RKO (cell line): ENCODE measurements at regions not wholly inside any gene's neighbourhood (a gene's known extent, or its start where the extent isn't known, plus 50 kb on each side); places are given as distances from the start of the nearest gene placed in this dataset.
"Not testable (repeated sequence)": the region's sequence is repeated elsewhere in the genome, so short reads cannot be mapped to it uniquely, and the experiment has no call there.

Experiments used
- DNase-seq: peaks from one replicate; pipeline ENCODE4 v3.0.0-alpha.2; 2016; ENCODE audit warnings: low spot score

DNA sequence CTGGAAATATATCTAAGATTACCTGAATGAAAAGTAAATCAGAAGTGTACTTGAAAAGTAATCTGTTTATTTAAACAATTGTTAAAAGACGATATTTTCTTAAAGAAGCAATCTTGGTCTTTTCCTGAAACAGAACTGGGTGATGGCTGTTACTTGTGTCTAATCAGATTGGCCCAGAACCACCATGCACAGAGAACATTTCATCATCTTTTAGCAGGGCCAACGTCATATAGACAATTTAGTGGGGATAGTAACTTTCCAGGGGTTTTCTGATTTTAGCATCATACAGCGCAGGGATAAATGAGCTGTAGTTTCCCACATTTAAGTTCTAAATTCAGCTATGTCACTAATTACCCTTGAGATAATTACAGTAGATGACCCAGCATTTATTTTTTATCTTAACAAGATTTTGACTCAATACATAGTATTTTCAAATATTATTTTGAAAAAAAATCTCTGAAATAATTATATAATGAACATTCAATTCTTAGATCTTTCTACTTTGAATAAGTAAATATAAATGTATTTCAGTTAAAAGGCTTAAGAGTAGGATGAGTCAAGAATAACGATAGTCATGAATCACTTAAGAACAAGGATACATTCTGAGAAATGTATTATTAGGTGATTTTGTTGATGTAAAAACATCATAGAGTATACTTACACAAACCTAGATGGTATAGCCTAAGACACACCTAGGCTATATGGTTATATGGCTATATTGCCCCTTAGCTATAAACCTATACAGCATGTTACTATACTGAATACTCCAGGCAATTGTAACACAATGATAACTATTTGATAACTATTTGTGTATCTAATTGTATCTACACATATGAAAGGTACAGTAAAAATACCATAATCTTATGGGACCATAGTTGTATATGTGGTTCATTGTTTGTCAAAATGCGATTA, 103.8 kb upstream of the MME start:
- no peak for DNase-seq

DNA sequence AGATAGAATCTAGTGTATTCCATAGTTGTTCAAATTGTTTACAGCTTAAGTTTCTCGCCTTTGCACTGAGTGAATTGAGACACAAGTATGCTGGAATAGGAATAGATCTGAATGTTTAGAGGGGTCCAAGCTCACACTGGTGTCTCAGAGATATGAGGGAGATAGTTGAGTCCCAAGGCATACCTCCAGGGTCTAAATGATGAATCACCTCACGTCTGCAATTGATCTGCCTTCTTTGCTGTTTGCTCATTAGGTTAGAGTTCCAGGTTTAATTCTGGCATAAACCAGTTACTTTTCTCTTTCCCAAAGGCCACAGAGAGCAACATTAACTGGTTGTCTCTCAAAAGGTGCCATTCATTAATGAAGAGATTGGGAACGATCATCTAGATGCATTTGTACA, 106.3 kb upstream of the MME start:
- DNase-seq, result no peak

DNA sequence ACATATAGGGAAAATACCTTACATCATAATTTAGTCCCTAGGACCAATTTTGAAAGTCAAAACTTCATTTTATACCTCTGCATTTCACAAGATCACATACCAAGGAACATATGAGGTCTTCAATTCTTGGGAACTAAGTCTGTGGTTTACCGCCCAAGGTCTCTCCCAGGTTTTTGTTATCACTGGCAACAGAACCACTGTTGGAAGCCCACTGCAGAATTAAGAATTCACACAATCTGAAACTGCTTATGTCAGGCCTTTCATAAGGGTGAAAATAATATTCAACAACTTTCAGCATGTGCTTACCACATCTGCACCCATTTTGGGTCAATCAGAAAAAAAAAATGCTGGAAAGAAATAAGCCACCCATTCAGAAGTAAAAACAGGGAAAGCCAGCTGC, 107.2 kb upstream of the MME start:
- DNase-seq, result no peak

DNA sequence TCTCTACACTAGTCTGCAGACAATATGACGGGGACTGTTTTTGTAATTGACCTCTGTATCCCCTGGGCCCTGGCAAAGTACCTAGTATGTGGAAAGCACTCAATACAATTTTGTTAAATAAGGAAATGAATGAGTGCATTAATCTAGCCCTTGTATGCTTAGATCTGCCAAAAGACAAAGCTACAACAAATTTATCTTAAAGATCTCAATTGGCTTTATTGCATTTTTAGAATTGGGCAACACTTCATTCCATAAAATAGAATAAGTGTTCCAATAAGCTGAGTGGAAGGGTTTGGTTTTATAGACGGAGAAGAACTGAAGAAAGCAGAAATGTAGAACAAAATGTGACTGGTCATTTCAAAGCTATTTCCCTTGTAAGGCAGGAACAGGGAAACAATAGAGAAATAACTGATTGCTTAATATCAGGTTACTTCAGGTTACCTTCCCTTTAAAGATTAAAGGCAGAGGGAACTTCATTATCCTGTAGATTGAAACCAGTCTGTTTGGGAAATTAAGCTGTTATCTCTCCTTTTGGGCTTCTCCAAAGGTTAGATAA, 108.3 kb upstream of the MME start:
- DNase-seq, result no peak

DNA sequence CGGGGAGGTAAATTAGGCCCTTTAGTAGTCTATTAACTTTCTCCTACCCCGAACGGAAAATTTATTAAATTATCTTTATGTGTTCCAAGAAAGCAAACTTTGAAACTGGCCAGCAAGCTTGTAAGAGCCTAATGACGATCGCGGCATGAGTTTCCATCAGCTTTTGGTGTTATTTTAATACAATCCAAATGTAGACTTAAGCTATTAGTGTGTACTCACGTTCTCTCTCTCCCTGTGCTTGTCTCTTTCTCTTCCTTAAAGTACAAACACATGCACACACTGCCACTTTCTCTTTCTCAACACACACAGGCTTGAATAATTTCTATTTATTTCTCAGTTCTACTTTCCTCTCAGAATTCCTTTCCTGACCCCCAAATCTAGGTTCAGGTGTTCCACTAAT, 108.8 kb upstream of the MME start:
- no peak for DNase-seq

DNA sequence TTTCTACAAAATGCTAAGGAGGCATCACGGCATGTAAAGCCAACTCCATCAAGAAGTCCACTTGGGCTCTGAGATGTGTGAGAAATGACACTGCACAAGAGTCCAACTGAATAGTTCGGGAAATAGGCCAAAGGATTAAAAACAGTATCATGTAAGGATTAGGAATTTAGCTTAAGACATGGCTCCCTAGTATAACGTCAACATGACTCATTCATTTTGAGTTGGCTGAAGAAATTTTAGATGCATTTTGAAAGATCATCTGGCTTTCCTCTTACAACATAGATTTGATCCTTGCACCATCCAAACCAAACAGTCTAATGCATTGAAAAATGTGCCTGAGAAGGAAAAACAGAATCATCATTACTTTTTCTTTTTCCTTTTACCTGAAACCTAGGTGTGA, 109.3 kb upstream of the MME start:
- no peak for DNase-seq

DNA sequence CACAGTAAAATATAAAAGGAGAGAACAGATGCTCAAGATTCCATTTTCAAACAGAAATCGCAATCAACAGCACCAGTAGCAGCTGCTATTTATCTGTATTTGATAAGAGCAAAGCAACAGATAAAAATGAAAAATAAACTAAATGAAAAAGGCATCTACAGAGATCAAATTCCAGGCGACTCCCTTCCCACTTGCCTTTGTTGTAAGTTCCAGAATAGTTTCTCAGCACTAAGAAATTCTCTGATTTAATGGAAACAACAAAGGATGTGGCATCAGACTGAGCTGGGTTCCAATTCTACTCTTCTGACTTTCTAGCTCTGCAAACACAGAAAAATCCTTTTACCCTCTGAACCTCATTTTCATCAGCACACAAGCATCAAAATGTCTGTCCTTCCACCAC, 110.8 kb upstream of the MME start:
- DNase-seq, result no peak

DNA sequence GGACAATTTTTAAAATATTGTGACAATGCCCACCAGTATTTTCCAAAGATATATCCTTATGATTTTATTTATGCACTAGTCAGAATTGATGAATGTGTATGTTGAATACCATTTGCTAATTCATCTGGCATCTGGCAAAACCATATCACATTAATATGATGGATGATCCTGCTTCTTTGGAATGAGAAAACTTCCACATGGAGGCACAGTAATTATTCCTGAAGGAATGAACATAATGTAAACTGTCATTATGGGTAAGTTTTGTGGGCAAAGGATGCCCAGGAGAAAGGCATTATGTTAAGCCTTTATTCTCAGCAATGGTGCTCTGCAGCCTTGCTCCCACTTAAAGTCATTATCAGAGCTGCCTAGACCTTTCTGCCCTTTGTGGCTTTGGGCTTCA, 113.0 kb upstream of the MME start:
- no peak for DNase-seq

DNA sequence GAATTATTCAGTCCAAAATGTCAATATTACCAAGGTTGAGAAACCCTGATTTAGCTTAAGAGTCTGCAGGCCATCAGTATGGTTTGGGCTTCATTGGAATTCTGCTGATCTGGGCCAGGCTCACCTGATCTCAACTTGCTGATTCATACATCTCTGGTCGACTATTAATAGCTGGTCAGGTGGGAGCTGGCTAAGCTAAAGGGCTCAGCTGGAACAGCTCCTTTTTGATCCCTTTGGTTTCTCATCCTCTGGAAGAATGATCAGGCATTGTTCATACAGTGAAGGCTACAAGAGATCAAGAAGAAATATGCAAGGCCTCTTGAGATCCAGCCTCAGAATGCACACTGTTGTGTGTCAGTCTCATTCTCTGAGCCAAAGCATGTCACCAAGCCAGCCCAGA, 123.3 kb upstream of the MME start:
- DNase-seq, result no peak

DNA sequence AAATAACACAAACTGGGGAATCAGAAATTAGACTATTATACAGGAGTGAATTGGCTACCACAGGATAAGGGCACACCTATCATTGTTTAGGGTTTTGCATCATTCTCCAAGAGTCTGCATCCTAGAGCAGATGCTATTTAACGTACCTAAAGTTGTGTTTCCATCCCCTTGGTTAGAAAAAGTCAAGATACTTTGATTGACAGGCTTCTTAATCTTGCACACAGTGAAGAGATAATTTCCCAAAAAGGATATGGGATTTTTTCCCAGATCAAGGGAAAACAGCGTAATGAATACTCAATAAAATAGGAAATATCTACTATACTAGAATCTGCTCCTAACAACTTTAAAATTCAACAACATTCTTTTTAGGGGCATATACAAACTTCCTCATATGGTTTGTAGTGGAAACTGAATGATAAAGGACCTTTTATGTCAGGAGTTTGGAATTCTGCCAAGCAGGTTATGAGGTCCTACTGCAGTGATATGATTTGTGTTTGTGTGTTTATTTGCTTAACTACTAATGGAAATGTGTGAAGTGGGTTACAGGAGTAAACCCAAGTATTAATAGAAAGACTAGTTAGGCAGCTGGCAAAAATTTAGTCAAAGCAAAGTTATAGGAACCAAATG, 124.1 kb upstream of the MME start:
- DNase-seq, result no peak

DNA sequence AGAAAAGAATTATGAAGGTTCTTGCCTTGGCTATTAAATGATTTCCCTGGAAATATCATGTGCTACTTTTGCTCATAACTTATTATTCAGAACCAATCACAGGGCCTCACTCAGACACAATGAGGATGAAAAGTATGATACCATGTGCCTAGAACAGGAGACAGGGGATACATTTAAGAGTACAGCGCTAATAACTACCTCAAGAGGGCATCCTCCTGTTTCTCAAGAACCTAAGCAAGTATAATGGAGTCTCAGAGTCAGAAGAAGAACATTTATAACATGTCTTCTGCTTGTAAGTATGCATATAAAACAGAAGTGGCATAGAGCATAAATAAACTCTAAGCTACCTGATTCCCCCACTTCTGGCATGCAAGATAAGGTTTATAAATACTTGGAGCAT, 125.4 kb upstream of the MME start:
- peak; percentile 58 for DNase-seq

DNA sequence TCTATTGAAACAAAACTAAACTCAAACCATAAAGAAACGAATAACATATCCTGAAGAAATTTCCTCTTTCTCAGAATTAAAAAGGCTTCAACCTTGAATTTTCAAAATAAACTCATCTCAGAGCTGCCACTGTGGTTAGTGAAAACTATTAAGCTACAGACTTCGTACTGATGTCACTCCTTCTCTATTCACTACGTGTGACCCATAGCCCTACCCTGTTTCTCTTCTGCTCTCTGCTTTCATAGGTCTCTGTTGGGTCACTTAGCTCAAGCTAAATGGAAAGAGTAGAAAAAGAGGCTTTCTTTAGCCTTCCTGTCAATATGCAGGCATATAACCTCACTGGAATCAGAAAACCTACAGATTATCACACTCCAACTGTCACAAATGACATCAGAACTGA, 126.6 kb upstream of the MME start:
- no peak for DNase-seq

DNA sequence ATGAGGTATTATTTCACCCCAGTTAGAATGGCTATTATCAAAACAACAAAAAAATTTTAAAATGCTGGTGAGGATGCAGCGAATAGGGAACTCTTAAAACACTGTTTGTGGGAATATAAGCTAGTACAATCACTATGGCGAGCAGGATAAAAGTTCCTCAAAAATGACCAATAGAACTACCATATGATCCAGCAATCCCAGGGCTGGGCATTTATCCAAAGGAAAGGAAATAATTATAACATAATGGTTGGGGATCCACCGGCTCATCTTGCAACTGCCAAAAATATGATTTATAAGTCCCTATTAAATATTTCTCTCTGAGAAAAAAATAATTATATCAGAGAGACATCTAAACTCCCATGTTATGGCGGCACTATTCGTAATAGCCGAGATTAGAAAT, 127.6 kb upstream of the MME start:
- DNase-seq, result no peak

DNA sequence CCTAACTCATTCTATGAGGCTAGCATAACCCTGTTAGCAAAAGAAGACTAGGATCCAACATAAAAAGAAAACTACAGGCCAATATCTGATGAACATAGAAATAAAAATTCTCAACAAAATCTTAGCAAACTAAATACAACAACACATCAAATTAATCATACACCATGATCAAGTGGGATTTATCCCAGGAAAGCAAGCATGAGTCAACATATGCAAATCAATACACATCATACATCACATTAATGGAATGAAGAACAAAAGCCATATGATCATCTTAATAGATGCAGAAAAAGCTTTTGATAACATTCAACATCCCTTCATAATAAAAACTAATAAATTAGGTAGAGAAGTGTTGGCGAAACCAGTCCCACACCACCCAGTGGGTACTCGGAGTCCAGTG, 136.1 kb upstream of the MME start:
- no peak for DNase-seq

DNA sequence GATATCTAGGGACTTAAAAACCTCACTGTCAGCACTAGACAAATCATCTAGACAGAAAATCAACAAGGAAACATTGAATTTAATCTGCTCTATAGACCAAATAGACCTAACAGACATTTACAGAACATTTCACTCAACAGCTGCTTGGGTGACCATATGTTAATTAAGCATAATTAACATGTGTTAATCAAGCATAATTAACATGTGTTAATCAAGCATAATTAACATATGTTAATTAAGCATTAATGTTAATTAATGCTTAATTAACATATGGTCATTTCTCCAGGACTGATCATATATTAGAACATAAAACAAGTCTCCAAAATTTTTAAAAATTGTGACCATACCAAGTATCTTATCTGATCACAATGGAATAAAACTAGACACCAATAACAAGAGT, 137.3 kb upstream of the MME start:
- DNase-seq, result no peak

DNA sequence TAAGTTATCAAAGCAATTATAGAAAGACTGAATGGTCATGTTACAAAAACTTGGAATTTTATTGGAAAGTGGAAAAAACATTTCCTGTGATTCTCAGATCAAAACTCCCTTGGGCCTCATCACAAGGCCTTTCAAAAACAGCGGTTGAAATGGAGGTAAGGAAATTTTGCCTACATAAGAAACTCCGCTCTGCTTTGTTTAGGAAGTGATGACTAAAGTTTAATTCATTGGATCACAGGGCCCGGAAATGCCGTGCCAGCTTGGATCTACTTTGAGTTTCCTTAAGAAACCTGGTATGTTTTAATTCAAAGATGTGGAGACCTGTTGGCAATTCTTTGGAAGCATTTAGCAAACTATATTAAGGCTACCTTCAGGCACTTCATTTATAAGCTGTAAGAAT, 143.9 kb upstream of the MME start:
- DNase-seq, result no peak

DNA sequence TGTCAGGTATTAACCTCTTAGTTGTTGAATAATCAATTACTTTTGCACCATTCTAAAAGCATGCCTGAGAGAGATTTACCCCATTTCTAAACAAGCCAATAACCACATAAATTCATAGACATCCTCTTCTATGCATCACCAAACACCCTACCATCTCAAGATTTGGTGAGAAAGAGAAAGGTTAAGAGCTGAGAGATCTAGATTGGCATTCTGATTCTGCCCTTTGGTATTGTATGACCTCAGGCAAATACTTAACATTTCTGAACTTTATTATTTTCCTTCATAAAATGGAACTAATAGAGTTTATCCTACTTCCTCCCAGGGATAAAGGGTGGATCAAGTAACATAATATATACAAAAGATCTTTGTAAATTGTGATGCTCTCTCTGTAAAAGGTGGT, 146.5 kb upstream of the MME start:
- no peak for DNase-seq

DNA sequence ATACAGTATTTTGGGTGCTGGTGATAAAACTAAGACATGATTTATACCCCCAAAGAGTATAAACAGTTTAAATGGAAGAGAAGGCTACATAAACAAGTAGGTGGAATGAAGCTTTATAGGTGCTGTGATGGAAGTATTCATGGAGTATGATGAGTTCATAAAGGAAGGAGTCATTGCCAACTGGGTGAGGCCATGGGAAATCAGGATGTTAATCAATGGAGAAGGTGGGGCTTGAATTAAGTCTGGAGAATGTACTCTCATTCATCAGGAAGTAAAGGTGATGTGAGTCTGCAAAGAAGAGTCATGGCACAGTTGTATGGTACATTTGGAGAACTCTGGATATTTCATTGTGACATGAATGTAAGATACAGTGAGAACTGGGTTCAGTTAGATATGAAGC, 147.5 kb upstream of the MME start:
- no peak for DNase-seq

DNA sequence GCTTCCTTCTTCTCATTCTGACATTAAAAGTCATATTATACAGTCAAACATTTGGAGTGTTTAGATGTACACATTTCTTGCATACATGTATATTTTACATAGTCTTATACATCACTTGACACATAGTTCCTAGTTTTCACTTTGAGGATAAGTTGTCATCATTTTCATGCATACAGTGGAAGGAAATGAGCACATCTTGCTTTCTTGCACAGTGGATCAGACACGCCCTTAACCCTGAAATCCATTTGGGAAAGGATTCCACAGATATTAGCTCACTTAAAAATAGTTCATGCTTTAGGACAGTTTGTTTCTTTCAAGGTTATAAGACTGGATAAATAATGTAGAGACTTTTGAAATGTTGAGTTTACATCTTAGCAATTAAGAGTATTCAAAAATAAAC, 148.6 kb upstream of the MME start:
- DNase-seq, result no peak

DNA sequence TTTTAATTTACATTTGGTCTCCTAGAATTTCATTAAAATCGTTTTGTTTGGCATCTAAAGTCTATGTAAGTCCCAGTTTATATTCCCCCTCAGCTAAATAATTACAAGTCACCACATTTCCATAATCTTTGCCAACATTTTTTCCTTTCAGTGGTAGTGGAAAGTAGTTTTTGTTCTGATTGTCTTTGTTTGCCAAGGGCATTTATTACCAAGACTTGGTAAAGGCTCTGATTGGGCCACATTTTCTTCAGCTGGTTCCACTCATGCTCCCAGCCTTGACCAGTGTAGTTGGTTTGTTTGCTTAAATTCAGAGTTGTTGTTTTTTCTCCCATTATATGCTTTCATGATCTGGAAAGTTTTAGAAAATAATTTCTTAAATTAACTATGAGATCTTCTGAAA, 153.4 kb upstream of the MME start:
- DNase-seq, result no peak

DNA sequence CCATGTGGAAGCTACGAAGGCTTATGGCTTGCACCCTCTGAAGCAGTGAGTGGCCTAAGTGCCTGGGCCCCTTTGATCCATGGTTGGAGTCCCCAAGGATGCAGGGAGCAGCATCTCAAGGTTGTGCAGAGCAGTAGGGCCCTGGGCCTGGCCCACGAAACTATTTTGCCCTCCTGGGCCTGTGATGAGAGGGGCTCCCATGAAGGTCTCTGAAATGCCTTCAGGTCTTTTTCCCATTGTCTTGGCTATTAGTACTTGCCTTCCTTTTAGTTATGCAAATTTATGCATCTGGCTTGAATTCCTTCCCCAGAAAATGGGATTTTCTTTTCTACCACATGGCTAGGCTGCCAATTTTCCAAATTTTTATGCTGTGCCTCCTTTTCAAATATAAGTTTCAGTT, 158.8 kb upstream of the MME start:
- no peak for DNase-seq

DNA sequence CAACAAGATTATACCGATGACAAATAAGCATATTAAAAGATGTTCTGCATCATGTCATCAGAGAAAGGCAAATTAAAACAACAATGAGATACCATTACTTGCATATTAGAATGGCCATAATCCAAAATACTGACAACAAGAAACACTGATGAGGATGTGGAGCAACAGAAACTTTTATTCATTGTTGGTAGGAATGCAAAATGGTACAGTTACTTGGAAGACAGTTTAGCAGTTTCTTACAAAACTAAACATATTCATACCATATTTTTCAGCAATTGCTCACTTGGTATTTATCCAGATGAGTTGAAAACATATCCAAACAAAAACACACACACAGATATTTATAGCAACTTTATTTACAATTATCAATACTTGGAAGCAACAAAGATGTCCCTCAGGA, 160.9 kb upstream of the MME start:
- DNase-seq, result no peak

DNA sequence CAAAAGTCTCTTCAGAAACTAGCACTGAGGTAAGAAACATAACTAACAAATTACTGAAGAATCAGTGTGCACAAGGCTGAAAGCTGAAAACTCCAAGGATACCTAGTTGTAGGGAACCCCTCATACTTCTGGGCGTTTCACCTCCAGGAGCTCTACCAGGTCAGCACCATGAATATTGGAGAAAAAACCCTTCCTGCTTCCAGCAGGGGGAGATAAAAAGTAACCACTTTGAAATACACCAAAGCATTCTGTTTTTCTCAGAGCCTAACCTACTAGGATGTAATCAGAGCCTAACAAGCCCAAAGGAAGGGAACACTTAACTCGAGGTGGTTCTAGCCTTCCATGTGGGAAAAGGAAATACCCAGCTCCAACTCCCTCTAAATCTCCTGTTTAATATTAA, 175.8 kb upstream of the MME start:
- DNase-seq, result peak; percentile 22

DNA sequence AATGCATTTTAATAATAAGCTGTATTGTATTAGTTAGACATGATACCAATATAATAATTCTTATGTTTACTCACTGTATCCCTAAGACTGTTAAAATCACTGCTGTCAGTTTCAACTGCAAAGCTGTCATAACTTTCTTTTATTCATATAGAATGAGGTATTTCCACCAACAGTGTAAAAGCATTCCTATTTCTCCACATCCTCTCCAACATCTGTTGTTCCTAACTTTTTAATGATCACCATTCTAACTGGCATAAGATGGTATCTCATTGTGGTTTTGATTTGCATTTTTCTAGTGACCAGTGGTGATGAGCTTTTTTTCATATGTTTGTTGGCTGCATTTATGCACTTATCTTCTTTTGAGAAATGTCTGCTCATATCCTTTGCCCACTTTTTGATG, 177.6 kb upstream of the MME start:
- DNase-seq, result not testable (repeated sequence)
